ENCODE measurements at regions not wholly inside any gene's neighbourhood (a gene's known extent, or its start where the extent isn't known, plus 50 kb on each side); places are given as distances from the start of the nearest gene placed in this dataset.

DNA sequence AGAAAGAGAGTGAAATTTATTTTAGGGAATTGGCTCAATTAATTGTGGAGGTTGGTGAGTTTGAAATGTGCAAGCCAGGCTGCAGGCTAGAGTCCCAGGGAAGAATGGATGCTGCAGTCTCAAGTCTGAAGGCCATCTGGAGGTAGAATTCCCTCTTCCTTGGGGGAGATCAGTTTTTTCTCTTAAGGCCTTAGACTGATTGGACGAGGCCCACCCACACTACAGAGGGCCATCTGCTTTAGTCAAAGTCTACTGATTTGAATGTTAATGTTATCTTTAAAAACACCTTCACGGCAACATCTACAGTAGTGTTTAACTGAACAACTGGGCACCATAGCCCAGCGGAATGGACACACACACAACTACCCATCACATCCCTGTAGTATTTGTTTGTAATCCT, 245.9 kb upstream of the IRF2BP2 start:
- no peak for TF ChIP-seq EZH2 (IDR thresholded peaks at IDR 0.05; ENCODE audit: borderline replicate concordance, insufficient read depth, low read depth, low read length, poor library complexity, severe bottlenecking)
- TF ChIP-seq, protein P1, sequence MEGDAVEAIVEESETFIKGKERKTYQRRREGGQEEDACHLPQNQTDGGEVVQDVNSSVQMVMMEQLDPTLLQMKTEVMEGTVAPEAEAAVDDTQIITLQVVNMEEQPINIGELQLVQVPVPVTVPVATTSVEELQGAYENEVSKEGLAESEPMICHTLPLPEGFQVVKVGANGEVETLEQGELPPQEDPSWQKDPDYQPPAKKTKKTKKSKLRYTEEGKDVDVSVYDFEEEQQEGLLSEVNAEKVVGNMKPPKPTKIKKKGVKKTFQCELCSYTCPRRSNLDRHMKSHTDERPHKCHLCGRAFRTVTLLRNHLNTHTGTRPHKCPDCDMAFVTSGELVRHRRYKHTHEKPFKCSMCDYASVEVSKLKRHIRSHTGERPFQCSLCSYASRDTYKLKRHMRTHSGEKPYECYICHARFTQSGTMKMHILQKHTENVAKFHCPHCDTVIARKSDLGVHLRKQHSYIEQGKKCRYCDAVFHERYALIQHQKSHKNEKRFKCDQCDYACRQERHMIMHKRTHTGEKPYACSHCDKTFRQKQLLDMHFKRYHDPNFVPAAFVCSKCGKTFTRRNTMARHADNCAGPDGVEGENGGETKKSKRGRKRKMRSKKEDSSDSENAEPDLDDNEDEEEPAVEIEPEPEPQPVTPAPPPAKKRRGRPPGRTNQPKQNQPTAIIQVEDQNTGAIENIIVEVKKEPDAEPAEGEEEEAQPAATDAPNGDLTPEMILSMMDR (IDR thresholded peaks at IDR 0.05): no peak
